Spleen (tissue), 7 donors: ENCODE measurements at regions not wholly inside any gene's neighbourhood (a gene's known extent, or its start where the extent isn't known, plus 50 kb on each side); places are given as distances from the start of the nearest gene placed in this dataset.

Experiments used
- POLR2AphosphoS5 ChIP-seq, 3 donors: sonication (generic); formaldehyde crosslinking; IDR thresholded peaks; one replicate each; pipeline ENCODE4 v1.5.1; 2017; ENCODE audit warnings: antibody characterized with exemption in 3 of 3
- TF ChIP-seq, protein P1 (sequence below), 11 experiments: fragments of 200-600 bp in 7 of 11; fragments of 450-650 bp in 4 of 11; sonication (generic) in 4 of 11; IDR thresholded peaks in 8 of 11; conservative IDR thresholded peaks in 3 of 11; 1 replicate in 7 of 11; 2 replicates in 4 of 11; pipeline versions ENCODE4 v1.4.0 to v1.8.0; 2016 to 2021; ENCODE audit warnings: antibody characterized with exemption in 11 of 11, inconsistent platforms in 4 of 11, mild to moderate bottlenecking in 1 of 11
- donor health status: DM: no; HTN: no; CAD: no; lungs with moderate emphysema.
- donor health status: DM: no; HTN: no; CAD: no.
- donor health status: DM: no; HTN: no; CAD: no.

DNA sequence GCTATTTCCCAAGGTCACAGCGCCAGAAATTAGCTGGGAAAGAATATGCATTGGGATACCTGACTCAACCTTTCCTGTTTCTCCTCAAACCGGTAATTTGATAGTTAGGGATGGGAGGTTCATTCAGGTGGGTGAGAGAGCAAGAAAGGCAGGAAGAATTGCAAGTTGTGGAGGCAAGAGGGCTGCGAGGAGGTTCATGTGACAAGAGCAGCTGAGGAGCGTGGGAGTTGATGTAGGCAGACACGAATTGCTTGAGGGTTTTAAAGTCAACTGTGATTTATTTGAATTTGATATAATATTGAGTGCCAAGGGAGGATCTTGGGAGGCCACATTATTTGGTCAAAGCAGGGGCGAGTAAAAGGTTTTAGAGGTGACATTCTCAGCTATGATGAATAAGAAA lies 329.0 kb downstream of the STIM2 start:
- TF ChIP-seq, protein P1, sequence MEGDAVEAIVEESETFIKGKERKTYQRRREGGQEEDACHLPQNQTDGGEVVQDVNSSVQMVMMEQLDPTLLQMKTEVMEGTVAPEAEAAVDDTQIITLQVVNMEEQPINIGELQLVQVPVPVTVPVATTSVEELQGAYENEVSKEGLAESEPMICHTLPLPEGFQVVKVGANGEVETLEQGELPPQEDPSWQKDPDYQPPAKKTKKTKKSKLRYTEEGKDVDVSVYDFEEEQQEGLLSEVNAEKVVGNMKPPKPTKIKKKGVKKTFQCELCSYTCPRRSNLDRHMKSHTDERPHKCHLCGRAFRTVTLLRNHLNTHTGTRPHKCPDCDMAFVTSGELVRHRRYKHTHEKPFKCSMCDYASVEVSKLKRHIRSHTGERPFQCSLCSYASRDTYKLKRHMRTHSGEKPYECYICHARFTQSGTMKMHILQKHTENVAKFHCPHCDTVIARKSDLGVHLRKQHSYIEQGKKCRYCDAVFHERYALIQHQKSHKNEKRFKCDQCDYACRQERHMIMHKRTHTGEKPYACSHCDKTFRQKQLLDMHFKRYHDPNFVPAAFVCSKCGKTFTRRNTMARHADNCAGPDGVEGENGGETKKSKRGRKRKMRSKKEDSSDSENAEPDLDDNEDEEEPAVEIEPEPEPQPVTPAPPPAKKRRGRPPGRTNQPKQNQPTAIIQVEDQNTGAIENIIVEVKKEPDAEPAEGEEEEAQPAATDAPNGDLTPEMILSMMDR (IDR thresholded peaks at IDR 0.05 in 8 of 11, conservative IDR thresholded peaks at IDR 0.05 in 3 of 11): no peak
- no peak for TF ChIP-seq POLR2AphosphoS5 (IDR thresholded peaks at IDR 0.05)
